Mononuclear cell (primary cell): ENCODE measurements at regions not wholly inside any gene's neighbourhood (a gene's known extent, or its start where the extent isn't known, plus 50 kb on each side); places are given as distances from the start of the nearest gene placed in this dataset.

Source experiments
- H3K27me3 ChIP-seq: 2 replicates; pipeline ENCODE4 v1.6.0; 2011; ENCODE audit warnings: low read length, control low read depth; ENCODE audit not compliant: insufficient read depth
- H3K4me1 ChIP-seq: 2 replicates; pipeline ENCODE4 v1.5.1; 2011; ENCODE audit warnings: mild to moderate bottlenecking, low read length, control low read depth; ENCODE audit not compliant: insufficient read depth
- H3K4me3 ChIP-seq: 2 replicates; pipeline ENCODE4 v1.5.1; 2011; ENCODE audit warnings: mild to moderate bottlenecking, low read length, moderate library complexity
- H3K9me3 ChIP-seq: 2 replicates; pipeline ENCODE4 v1.5.1; 2011; ENCODE audit warnings: low read depth, mild to moderate bottlenecking, control low read depth, low read length

- H3K4me1 ChIP-seq = no peaks in the 10 kb centered on the region
- no peaks in the 10 kb centered on the region for H3K9me3 ChIP-seq
- H3K27me3 ChIP-seq = no peaks in the 10 kb centered on the region
- no peak overlapping the region for H3K4me3 ChIP-seq
These were observed 1402.0 kb downstream of the MRPL39 start for GRCh38 chr21:24205319-24205718.

GRCh38 chr21:24204641-24205040 lies 1402.6 kb downstream of the MRPL39 start:
- no peaks in the 10 kb centered on the region for H3K9me3 ChIP-seq
- H3K4me3 ChIP-seq = no peak overlapping the region
- H3K27me3 ChIP-seq = no peaks in the 10 kb centered on the region
- H3K4me1 ChIP-seq = no peaks in the 10 kb centered on the region

GRCh38 chr21:24200052-24200451 lies 1407.2 kb downstream of the MRPL39 start:
- Histone ChIP-seq H3K4me3 (no peak overlapping the region), H3K27me3 (no peaks in the 10 kb centered on the region), H3K9me3 (no peaks in the 10 kb centered on the region), H3K4me1 (no peaks in the 10 kb centered on the region)

GRCh38 chr21:24197923-24198322 lies 1409.4 kb downstream of the MRPL39 start:
- no peaks in the 10 kb centered on the region for H3K9me3 ChIP-seq
- H3K4me1 ChIP-seq = no peaks in the 10 kb centered on the region
- no peak overlapping the region for H3K4me3 ChIP-seq
- H3K27me3 ChIP-seq = no peaks in the 10 kb centered on the region

- Histone ChIP-seq H3K4me3 (no peak overlapping the region), H3K27me3 (no peaks in the 10 kb centered on the region), H3K4me1 (no peaks in the 10 kb centered on the region), H3K9me3 (no peaks in the 10 kb centered on the region)
These were observed 1410.1 kb downstream of the MRPL39 start for GRCh38 chr21:24197132-24197643.

GRCh38 chr21:24188506-24188905 lies 1418.8 kb downstream of the MRPL39 start:
- Histone ChIP-seq H3K4me3 (no peak overlapping the region), H3K4me1 (no peaks in the 10 kb centered on the region), H3K9me3 (no peaks in the 10 kb centered on the region), H3K27me3 (no peaks in the 10 kb centered on the region)

GRCh38 chr21:24183077-24183476 lies 1424.2 kb downstream of the MRPL39 start:
- H3K4me3 ChIP-seq = no peak overlapping the region
- H3K9me3 ChIP-seq = peaks cover 4% of the 10 kb centered on the region
- H3K4me1 ChIP-seq = no peaks in the 10 kb centered on the region
- H3K27me3 ChIP-seq = no peaks in the 10 kb centered on the region

- Histone ChIP-seq H3K4me3 (no peak overlapping the region), H3K9me3 (peaks cover 5% of the 10 kb centered on the region), H3K27me3 (no peaks in the 10 kb centered on the region), H3K4me1 (no peaks in the 10 kb centered on the region)
These were observed 1428.2 kb downstream of the MRPL39 start for GRCh38 chr21:24179110-24179509.

- Histone ChIP-seq H3K4me1 (no peaks in the 10 kb centered on the region), H3K9me3 (peaks cover 5% of the 10 kb centered on the region), H3K27me3 (no peaks in the 10 kb centered on the region), H3K4me3 (no peak overlapping the region)
These were observed 1432.2 kb downstream of the MRPL39 start for GRCh38 chr21:24175106-24175505.

GRCh38 chr21:24171736-24172135 lies 1435.5 kb downstream of the MRPL39 start:
- Histone ChIP-seq H3K27me3 (no peaks in the 10 kb centered on the region), H3K4me1 (no peaks in the 10 kb centered on the region), H3K4me3 (no peak overlapping the region), H3K9me3 (no peaks in the 10 kb centered on the region)

- Histone ChIP-seq H3K9me3 (no peaks in the 10 kb centered on the region), H3K4me1 (no peaks in the 10 kb centered on the region), H3K27me3 (no peaks in the 10 kb centered on the region), H3K4me3 (no peak overlapping the region)
These were observed 1443.7 kb downstream of the MRPL39 start for GRCh38 chr21:24163539-24163938.

- Histone ChIP-seq H3K27me3 (no peaks in the 10 kb centered on the region), H3K4me3 (no peak overlapping the region), H3K9me3 (no peaks in the 10 kb centered on the region), H3K4me1 (no peaks in the 10 kb centered on the region)
These were observed 1446.8 kb downstream of the MRPL39 start for GRCh38 chr21:24160528-24160927.

GRCh38 chr21:24153137-24153536 lies 1454.1 kb downstream of the MRPL39 start:
- Histone ChIP-seq H3K9me3 (no peaks in the 10 kb centered on the region), H3K4me3 (no peak overlapping the region), H3K27me3 (no peaks in the 10 kb centered on the region), H3K4me1 (no peaks in the 10 kb centered on the region)

- Histone ChIP-seq H3K27me3 (no peaks in the 10 kb centered on the region), H3K4me1 (no peaks in the 10 kb centered on the region), H3K9me3 (no peaks in the 10 kb centered on the region), H3K4me3 (no peak overlapping the region)
These were observed 1456.5 kb downstream of the MRPL39 start for GRCh38 chr21:24150753-24151152.

- no peaks in the 10 kb centered on the region for H3K4me1 ChIP-seq
- no peaks in the 10 kb centered on the region for H3K27me3 ChIP-seq
- no peaks in the 10 kb centered on the region for H3K9me3 ChIP-seq
- no peak overlapping the region for H3K4me3 ChIP-seq
These were observed 1458.8 kb downstream of the MRPL39 start for GRCh38 chr21:24148461-24148860.

GRCh38 chr21:24147674-24148073 lies 1459.6 kb downstream of the MRPL39 start:
- Histone ChIP-seq H3K4me1 (no peaks in the 10 kb centered on the region), H3K4me3 (no peak overlapping the region), H3K9me3 (no peaks in the 10 kb centered on the region), H3K27me3 (no peaks in the 10 kb centered on the region)
